Endodermal cell (in vitro differentiated cells): ENCODE measurements at regions not wholly inside any gene's neighbourhood (a gene's known extent, or its start where the extent isn't known, plus 50 kb on each side); places are given as distances from the start of the nearest gene placed in this dataset.
"Not testable (repeated sequence)": the region's sequence is repeated elsewhere in the genome, so short reads cannot be mapped to it uniquely, and the experiment has no call there.

Experiments
- DNase-seq: peaks from one replicate; pipeline ENCODE4 v3.0.0-alpha.2; 2017
- H3K27ac ChIP-seq: 2 replicates; pipeline ENCODE4 v1.5.1; 2013; ENCODE audit warnings: mild to moderate bottlenecking, low read depth, low read length, moderate library complexity
- H3K27me3 ChIP-seq: 2 replicates; pipeline ENCODE4 v1.6.1; 2013; ENCODE audit warnings: mild to moderate bottlenecking, low read length, moderate library complexity; ENCODE audit not compliant: insufficient read depth, control insufficient read depth, poor library complexity, severe bottlenecking
- H3K36me3 ChIP-seq: 2 replicates; pipeline ENCODE4 v1.7.0; 2013; ENCODE audit warnings: mild to moderate bottlenecking, low read length, moderate library complexity; ENCODE audit not compliant: control insufficient read depth, insufficient read depth
- H3K4me1 ChIP-seq: one replicate; pipeline ENCODE4 v1.7.0; 2013; ENCODE audit warnings: low read length; ENCODE audit not compliant: control insufficient read depth, insufficient read depth
- H3K4me3 ChIP-seq: 2 replicates; pipeline ENCODE4 v1.5.1; 2013; ENCODE audit warnings: mild to moderate bottlenecking, low read length, moderate library complexity
- H3K9ac ChIP-seq: 2 replicates; pipeline ENCODE4 v1.6.1; 2013; ENCODE audit warnings: mild to moderate bottlenecking, low read length, moderate library complexity; ENCODE audit not compliant: poor library complexity, severe bottlenecking; ENCODE audit errors: extremely low read depth
- H3K9me3 ChIP-seq: 2 replicates; pipeline ENCODE4 v1.6.1; 2013; ENCODE audit warnings: mild to moderate bottlenecking, low read length, moderate library complexity; ENCODE audit not compliant: control insufficient read depth
- H3K27ac Mint-ChIP-seq: 2 replicates; pipeline ENCODE4 v1.8.0; 2020; ENCODE audit warnings: mixed read lengths
- H3K27me3 Mint-ChIP-seq: 2 replicates; pipeline ENCODE4 v1.8.0; 2021; ENCODE audit warnings: mild to moderate bottlenecking, mixed read lengths; ENCODE audit not compliant: insufficient read depth
- H3K36me3 Mint-ChIP-seq: 2 replicates; pipeline ENCODE4 v1.8.0; 2020; ENCODE audit warnings: low read depth, mixed read lengths
- H3K4me1 Mint-ChIP-seq: 2 replicates; pipeline ENCODE4 v1.8.0; 2020; ENCODE audit warnings: mixed read lengths
- H3K4me3 Mint-ChIP-seq: 2 replicates; pipeline ENCODE4 v1.8.0; 2020; ENCODE audit warnings: mild to moderate bottlenecking, moderate library complexity, mixed read lengths
- H3K9me3 Mint-ChIP-seq: 2 replicates; pipeline ENCODE4 v1.8.0; 2020; ENCODE audit warnings: mild to moderate bottlenecking, mixed read lengths
- WGBS, 2 experiments: methylation state at CpG; one replicate each; pipeline versions ENCODE4 v1.1.5 to v1.1.7; 2013; ENCODE audit warnings: missing lambda C conversion rate in 2 of 2, mixed read lengths in 1 of 2; ENCODE audit not compliant: insufficient coverage in 1 of 2, insufficient read length in 1 of 2; 5-methylcytosine and 5-hydroxymethylcytosine counted together
- TF ChIP-seq, protein P1 (sequence below): fragments of 200-600 bp; sonication (generic); conservative IDR thresholded peaks from 2 replicates; pipeline ENCODE4 v1.5.0; 2021; ENCODE audit warnings: antibody characterized with exemption, mild to moderate bottlenecking

DNA sequence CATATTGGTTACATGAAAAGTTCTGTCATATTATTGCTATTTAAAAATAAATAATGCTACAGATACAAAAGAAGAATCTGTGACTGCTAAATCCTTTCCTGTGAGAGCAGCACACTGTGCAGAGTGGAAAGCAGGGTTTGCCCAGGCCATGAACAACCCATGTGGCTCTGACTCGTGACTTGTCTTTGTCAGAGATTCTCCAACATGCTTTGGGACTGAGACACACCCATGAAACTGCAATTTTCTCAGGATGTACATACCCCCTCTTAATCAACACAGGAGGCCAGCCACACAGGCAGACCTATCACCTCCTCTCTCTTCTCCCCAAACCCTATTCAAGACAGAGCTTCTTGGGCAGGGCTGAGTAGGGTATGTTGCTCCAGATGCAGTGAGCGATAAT, 96.8 kb upstream of the NTF3 start:
- Mint-ChIP-seq H3K36me3 (no peaks in the 10 kb centered on the region), H3K4me3 (no peak overlapping the region), H3K4me1 (no peaks in the 10 kb centered on the region), H3K9me3 (no peaks in the 10 kb centered on the region), H3K27me3 (peaks cover 2% of the 10 kb centered on the region), H3K27ac (no peak overlapping the region)
- Histone ChIP-seq H3K9ac (no peak overlapping the region), H3K4me3 (no peak overlapping the region), H3K27ac (no peak overlapping the region), H3K36me3 (no peaks in the 10 kb centered on the region), H3K4me1 (no peaks in the 10 kb centered on the region), H3K27me3 (no peaks in the 10 kb centered on the region), H3K9me3 (no peaks in the 10 kb centered on the region)
- TF ChIP-seq, protein P1, sequence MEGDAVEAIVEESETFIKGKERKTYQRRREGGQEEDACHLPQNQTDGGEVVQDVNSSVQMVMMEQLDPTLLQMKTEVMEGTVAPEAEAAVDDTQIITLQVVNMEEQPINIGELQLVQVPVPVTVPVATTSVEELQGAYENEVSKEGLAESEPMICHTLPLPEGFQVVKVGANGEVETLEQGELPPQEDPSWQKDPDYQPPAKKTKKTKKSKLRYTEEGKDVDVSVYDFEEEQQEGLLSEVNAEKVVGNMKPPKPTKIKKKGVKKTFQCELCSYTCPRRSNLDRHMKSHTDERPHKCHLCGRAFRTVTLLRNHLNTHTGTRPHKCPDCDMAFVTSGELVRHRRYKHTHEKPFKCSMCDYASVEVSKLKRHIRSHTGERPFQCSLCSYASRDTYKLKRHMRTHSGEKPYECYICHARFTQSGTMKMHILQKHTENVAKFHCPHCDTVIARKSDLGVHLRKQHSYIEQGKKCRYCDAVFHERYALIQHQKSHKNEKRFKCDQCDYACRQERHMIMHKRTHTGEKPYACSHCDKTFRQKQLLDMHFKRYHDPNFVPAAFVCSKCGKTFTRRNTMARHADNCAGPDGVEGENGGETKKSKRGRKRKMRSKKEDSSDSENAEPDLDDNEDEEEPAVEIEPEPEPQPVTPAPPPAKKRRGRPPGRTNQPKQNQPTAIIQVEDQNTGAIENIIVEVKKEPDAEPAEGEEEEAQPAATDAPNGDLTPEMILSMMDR, result no peak
- WGBS, 2 experiments, result 89% methylated on average over 2 of the region's 2 CpGs; no CpG with 5 or more reads in 1 of the 2 experiments
- no peak for DNase-seq

DNA sequence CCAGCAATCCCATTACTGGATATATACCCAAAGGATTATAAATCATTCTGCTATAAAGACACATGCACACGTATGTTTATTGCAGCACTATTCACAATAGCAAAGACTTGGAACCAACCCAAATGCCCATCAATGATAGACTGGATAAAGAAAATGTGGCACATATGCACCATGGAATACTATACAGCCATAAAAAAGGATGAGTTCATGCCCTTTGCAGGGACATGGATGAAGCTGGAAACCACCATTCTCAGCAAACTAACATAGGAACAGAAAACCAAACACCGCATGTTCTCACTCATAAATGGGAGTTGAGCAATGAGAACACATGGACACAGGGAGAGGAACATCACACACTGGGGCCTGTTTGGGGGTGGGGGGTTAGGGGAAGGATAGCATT, 90.8 kb upstream of the NTF3 start:
- H3K9me3 ChIP-seq, H3K4me1 ChIP-seq, H3K27ac Mint-ChIP-seq, H3K27ac ChIP-seq, H3K4me3 Mint-ChIP-seq, H3K4me1 Mint-ChIP-seq, DNase-seq, H3K36me3 ChIP-seq, H3K36me3 Mint-ChIP-seq, H3K27me3 ChIP-seq, H3K9ac ChIP-seq, H3K27me3 Mint-ChIP-seq, H3K4me3 ChIP-seq, H3K9me3 Mint-ChIP-seq: not testable (repeated sequence)
- WGBS, 2 experiments, result 86 to 100% methylated on average over 1 of the region's 2 CpGs

DNA sequence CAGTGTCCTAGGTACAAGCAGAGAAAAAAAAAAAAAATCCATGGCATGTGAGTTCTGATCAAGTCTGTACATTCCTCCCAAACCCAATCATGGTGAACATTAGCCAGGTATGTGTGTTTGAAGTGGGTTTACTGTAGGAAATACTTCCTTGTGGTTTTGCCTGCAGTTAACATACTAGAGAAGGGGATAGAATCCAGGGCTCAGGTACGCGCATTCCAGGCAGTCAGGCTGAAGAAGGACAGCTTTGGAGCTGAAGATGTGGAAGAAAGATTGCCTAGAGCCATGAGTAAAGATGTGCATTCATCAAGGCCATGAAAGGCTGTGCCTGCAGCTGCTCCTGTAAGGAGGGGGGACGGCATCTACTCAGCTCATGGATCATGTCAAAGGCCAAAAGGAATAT, 88.2 kb upstream of the NTF3 start:
- no peak overlapping the region for H3K27ac Mint-ChIP-seq
- DNase-seq, result no peak
- H3K4me3 Mint-ChIP-seq, result no peak overlapping the region

DNA sequence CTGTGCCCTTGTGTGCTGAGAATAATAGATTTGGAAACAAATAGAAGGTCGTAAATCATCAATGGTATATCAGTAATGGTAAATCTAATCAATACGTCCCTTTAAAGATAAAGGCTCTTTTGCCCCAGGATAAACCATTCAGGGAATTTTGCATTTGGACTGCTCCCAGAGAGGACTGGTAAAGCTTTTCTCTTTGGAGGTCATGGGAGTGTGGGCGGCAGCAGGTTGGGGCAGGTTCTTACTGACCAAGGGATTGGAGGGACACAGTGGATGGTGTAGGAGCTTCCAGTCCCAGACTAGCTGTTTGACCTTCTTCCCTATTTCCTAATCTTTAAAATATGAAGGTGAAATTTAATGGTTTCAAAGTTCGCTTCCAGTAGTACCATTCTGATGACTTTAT, 87.8 kb upstream of the NTF3 start:
- peaks cover 10% of the 10 kb centered on the region for H3K4me1 Mint-ChIP-seq
- H3K4me1 ChIP-seq, result peaks cover 8% of the 10 kb centered on the region
- peaks cover 2% of the 10 kb centered on the region for H3K27me3 Mint-ChIP-seq
- H3K9ac ChIP-seq, result no peak overlapping the region
- H3K9me3 ChIP-seq, result no peaks in the 10 kb centered on the region
- no peak overlapping the region for H3K27ac ChIP-seq
- no peaks in the 10 kb centered on the region for H3K36me3 Mint-ChIP-seq
- no peak overlapping the region for H3K27ac Mint-ChIP-seq
- no peaks in the 10 kb centered on the region for H3K27me3 ChIP-seq
- 95 to 100% methylated on average over 2 to 3 of the region's 4 CpGs for WGBS, 2 experiments
- no peaks in the 10 kb centered on the region for H3K9me3 Mint-ChIP-seq
- H3K4me3 ChIP-seq, result no peak overlapping the region
- H3K36me3 ChIP-seq, result no peaks in the 10 kb centered on the region
- TF ChIP-seq, protein P1, result no peak
- DNase-seq, result no peak
- H3K4me3 Mint-ChIP-seq, result no peak overlapping the region

More for the DNA sequence above, 88.2 kb upstream of the NTF3 start:
- Mint-ChIP-seq H3K36me3 (no peaks in the 10 kb centered on the region), H3K9me3 (no peaks in the 10 kb centered on the region), H3K4me1 (peaks cover 9% of the 10 kb centered on the region), H3K27me3 (peaks cover 2% of the 10 kb centered on the region)
- WGBS, 2 experiments, result 94 to 97% methylated on average over 3 of the region's 3 CpGs
- H3K4me1 ChIP-seq, result peaks cover 6% of the 10 kb centered on the region
- H3K4me3 ChIP-seq, result no peak overlapping the region
- TF ChIP-seq, protein P1, result no peak
- H3K9me3 ChIP-seq, result no peaks in the 10 kb centered on the region
- no peaks in the 10 kb centered on the region for H3K36me3 ChIP-seq
- H3K27me3 ChIP-seq, result no peaks in the 10 kb centered on the region
- H3K27ac ChIP-seq, result no peak overlapping the region
- H3K9ac ChIP-seq, result no peak overlapping the region
